Ishikawa (cell line): ENCODE measurements at regions not wholly inside any gene's neighbourhood (a gene's known extent, or its start where the extent isn't known, plus 50 kb on each side); places are given as distances from the start of the nearest gene placed in this dataset.

Source experiments
- CEBPB ChIP-seq: IDR thresholded peaks from 2 replicates; pipeline ENCODE4 v1.6.1; 2012
- CREB1 ChIP-seq: IDR thresholded peaks from 2 replicates; pipeline ENCODE4 v1.6.1; 2012; ENCODE audit warnings: low read depth
- EGR1 ChIP-seq: IDR thresholded peaks from 2 replicates; pipeline ENCODE4 v1.6.1; 2012
- EP300 ChIP-seq: IDR thresholded peaks from 2 replicates; pipeline ENCODE4 v1.6.1; 2012; ENCODE audit warnings: borderline replicate concordance
- FOXM1 ChIP-seq: IDR thresholded peaks from 2 replicates; pipeline ENCODE4 v1.6.1; 2012; ENCODE audit warnings: low read depth, borderline replicate concordance
- NFIC ChIP-seq: IDR thresholded peaks from 2 replicates; pipeline ENCODE4 v1.6.1; 2012
- RAD21 ChIP-seq: IDR thresholded peaks from 2 replicates; pipeline ENCODE4 v1.6.1; 2012; ENCODE audit warnings: low read depth
- TAF1 ChIP-seq: IDR thresholded peaks from 2 replicates; pipeline ENCODE4 v1.6.1; 2012; ENCODE audit warnings: low read depth, mild to moderate bottlenecking
- TCF12 ChIP-seq: IDR thresholded peaks from 2 replicates; pipeline ENCODE4 v1.6.1; 2012; ENCODE audit warnings: low read depth
- TEAD4 ChIP-seq: IDR thresholded peaks from 2 replicates; pipeline ENCODE4 v1.6.1; 2012
- YY1 ChIP-seq: IDR thresholded peaks from 2 replicates; pipeline ENCODE4 v1.6.1; 2012; ENCODE audit warnings: low read depth
- ZBTB7A ChIP-seq: IDR thresholded peaks from 2 replicates; pipeline ENCODE4 v1.6.1; 2012; ENCODE audit warnings: low read depth
- TF ChIP-seq, protein P1 (sequence below): IDR thresholded peaks from 2 replicates; pipeline ENCODE4 v1.6.1; 2012
- TF ChIP-seq, protein P2 (sequence below): IDR thresholded peaks from 2 replicates; pipeline ENCODE4 v1.6.1; 2012; ENCODE audit warnings: low read depth, mild to moderate bottlenecking
- TF ChIP-seq, protein P3 (sequence below): IDR thresholded peaks from 2 replicates; pipeline ENCODE4 v1.6.1; 2012

DNA sequence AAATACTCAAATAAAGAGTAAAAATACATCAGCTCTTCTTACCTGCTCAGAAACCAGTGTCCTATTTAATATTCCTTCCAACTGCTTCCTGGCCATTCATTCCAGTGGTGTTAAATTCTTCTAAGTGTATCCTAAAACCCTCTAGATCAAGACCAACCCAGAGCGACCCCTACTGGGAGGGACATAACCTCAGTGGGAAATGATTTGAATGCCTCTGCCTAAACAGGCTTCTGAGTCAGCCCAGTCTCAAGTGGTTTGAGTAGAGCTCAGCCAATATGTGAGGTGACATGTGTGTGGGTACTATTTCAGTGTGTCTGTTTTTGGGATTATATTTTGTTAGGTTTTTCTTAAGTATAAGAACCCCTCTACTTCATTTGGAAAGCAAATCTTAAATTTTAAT lies 133.6 kb upstream of the ARHGEF9 start:
- TF ChIP-seq RAD21 = peak; percentile 18; the same call in 1 of the 2 replicates
- TF ChIP-seq, protein P1, sequence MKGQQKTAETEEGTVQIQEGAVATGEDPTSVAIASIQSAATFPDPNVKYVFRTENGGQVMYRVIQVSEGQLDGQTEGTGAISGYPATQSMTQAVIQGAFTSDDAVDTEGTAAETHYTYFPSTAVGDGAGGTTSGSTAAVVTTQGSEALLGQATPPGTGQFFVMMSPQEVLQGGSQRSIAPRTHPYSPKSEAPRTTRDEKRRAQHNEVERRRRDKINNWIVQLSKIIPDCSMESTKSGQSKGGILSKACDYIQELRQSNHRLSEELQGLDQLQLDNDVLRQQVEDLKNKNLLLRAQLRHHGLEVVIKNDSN = no peak

DNA sequence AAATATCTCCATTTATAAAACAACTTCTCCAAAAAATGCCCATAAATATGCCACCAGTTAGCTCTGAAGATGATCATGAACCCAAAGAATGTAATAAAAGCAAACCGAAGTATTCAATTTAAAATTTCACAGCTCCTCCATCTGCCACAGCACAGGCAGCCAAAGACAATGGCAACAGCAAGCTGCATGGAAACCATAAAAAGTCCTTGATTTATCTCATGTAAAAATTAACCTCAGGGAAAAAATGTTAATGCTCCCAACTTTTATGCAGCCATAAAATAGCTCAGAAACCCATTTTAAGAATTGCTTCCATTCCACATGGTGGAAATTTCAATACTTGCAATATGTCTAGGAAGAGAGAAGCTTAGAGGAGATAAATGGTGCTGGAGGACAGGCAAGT lies 132.3 kb upstream of the ARHGEF9 start:
- TF ChIP-seq RAD21 (no peak), EGR1 (no peak), TEAD4 (no peak), FOXM1 (no peak), NFIC (no peak), EP300 (no peak), CREB1 (no peak), TAF1 (no peak), ZBTB7A (no peak), CEBPB (no peak), TCF12 (no peak), YY1 (no peak)
- TF ChIP-seq, protein P2, sequence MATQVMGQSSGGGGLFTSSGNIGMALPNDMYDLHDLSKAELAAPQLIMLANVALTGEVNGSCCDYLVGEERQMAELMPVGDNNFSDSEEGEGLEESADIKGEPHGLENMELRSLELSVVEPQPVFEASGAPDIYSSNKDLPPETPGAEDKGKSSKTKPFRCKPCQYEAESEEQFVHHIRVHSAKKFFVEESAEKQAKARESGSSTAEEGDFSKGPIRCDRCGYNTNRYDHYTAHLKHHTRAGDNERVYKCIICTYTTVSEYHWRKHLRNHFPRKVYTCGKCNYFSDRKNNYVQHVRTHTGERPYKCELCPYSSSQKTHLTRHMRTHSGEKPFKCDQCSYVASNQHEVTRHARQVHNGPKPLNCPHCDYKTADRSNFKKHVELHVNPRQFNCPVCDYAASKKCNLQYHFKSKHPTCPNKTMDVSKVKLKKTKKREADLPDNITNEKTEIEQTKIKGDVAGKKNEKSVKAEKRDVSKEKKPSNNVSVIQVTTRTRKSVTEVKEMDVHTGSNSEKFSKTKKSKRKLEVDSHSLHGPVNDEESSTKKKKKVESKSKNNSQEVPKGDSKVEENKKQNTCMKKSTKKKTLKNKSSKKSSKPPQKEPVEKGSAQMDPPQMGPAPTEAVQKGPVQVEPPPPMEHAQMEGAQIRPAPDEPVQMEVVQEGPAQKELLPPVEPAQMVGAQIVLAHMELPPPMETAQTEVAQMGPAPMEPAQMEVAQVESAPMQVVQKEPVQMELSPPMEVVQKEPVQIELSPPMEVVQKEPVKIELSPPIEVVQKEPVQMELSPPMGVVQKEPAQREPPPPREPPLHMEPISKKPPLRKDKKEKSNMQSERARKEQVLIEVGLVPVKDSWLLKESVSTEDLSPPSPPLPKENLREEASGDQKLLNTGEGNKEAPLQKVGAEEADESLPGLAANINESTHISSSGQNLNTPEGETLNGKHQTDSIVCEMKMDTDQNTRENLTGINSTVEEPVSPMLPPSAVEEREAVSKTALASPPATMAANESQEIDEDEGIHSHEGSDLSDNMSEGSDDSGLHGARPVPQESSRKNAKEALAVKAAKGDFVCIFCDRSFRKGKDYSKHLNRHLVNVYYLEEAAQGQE = no peak
- TF ChIP-seq, protein P1 = no peak
- TF ChIP-seq, protein P3, sequence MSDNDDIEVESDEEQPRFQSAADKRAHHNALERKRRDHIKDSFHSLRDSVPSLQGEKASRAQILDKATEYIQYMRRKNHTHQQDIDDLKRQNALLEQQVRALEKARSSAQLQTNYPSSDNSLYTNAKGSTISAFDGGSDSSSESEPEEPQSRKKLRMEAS = no peak

DNA sequence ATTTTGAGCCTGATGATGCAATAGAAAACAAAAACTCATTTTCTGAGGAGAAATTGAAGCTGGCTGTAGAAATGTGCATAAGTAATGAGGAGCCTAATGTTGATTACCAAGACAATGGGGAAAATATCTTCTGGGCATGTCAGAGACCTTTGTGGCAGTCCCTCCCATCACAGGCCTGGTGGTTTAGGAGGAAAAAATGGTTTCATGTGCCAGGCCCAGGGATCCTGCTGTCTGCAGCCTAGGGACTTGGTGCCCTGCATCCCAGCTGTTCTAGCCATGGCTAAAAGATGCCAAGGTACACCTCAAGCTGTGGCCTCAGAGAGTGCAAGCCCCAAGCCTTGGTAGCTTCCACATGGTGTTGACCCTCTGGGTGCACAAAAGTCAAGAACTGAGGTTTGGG lies 128.7 kb upstream of the ARHGEF9 start:
- TF ChIP-seq EGR1 (no peak), TEAD4 (no peak), NFIC (no peak), YY1 (no peak), TAF1 (no peak), CREB1 (no peak), ZBTB7A (no peak), RAD21 (no peak)
- TF ChIP-seq, protein P2 = no peak
- TF ChIP-seq, protein P3 = no peak

DNA sequence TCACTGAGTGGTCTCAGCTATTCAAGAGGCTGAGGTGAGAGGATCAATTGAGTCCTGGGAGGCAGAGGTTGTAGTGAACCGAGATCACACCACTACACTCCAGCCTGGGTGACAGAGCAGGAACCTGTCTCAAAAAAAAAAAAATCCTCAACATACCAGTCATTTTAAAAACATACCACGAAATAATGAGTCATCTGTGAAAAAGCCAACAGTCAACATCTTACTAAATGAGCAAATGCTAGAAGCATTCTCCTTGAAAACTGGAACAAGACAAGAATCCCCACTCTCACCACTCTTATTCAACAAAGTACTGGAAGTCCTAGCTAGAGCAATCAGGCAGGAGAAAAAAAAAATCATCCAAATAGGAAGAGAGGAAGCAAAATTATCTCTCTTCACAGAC lies 104.0 kb upstream of the ARHGEF9 start:
- no peak for TF ChIP-seq EP300
- TF ChIP-seq FOXM1 = no peak
- no peak for TF ChIP-seq RAD21
- TF ChIP-seq TAF1 = no peak

DNA sequence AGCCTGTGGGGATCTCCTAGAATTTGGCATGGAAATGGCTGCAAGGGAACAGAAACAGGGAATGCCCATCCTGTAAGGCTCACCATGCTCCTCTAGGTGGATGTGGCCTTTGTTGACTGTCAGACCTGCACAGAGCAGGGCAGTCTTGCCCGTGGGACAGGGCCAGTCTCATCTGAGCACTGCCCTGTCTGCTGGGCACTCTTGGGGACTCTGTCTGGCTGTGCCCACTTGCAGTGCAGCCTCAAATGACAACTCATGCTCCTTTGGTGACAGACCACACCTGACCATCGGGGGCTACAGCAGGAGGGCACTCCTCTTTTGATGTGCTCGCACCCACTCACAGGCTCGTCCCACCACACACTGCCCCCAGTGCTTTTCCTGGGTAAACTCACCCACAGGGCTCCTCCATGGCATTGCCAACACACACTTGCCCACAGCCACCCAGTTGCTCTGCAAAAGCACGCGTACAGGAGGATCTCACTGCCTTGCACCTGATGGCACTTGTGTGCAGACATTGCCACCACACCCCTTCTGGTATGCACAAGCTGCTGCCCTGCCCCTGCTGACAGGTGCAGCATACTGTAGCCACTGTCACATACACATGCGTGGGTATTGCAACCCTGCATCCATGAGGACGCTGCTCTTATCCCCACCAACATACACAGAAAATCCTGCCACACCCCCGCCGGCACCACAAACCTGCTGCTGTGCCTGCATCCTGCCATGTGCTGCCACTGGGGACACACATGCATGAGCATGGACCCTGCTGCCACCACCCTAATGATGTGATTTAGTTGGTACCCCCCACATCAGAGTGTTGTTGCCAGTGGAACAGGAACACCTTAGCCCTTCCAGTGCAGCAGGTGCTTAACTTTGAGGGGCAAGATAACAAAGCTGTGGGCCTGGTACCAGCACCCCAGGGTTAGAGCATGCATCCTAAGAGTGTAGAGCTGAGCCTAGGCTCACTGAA lies 100.1 kb upstream of the ARHGEF9 start:
- TF ChIP-seq CREB1 = no peak
- TF ChIP-seq NFIC = no peak
- TF ChIP-seq FOXM1 = no peak
- TF ChIP-seq TEAD4 = no peak
- TF ChIP-seq, protein P3 = no peak
- TF ChIP-seq, protein P1 = no peak
- no peak for TF ChIP-seq TCF12
- TF ChIP-seq, protein P2 = no peak
- no peak for TF ChIP-seq RAD21
- no peak for TF ChIP-seq ZBTB7A
- no peak for TF ChIP-seq YY1
- no peak for TF ChIP-seq TAF1
- no peak for TF ChIP-seq EGR1
- no peak for TF ChIP-seq CEBPB
- no peak for TF ChIP-seq EP300
